K562 (cell line): ENCODE measurements at regions not wholly inside any gene's neighbourhood (a gene's known extent, or its start where the extent isn't known, plus 50 kb on each side); places are given as distances from the start of the nearest gene placed in this dataset.

Experiments
- ATAC-seq: fragments of 200-7000 bp; cut with Tn5 transposase; 3 replicates; pipeline ENCODE4 v1.9.1; 2020; ENCODE audit warnings: moderate library complexity
- BruUV-seq: library from RNA; stranded (reverse); fragments of 400-500 nt; replicated peaks from 2 replicates; lab custom pipeline; 2021; lab: Mats Ljungman, UMichigan
- CTCF ChIA-PET: fragments of 300-600 bp; formaldehyde crosslinking; extraction: SDS; loops from one replicate; lab custom pipeline; 2021; ENCODE audit warnings: low intra/inter-chr PET ratio; lab: Yijun Ruan, JAX
- POLR2A ChIA-PET: fragments of 300-600, 350-650 bp; sonication (Branson Sonifier 250); formaldehyde crosslinking; extraction: SDS; loops from one replicate; lab custom pipeline; 2021; ENCODE audit warnings: antibody characterized with exemption, inconsistent platforms; lab: Yijun Ruan, JAX
- DNase-seq, 4 experiments: peaks; one replicate each; pipeline versions ENCODE4 v3.0.0 to v3.0.0-alpha.2; 2011 to 2018; ENCODE audit warnings: low spot score in 3 of 4, mixed read lengths in 3 of 4; ENCODE audit errors: extremely low read depth in 1 of 4
- FAIRE-seq: peaks from 2 replicates; lab custom pipeline; 2011; peaks lifted over from hg19 to GRCh38; lab: Jason Lieb, UNC
- H2AFZ ChIP-seq: 2 replicates; pipeline ENCODE4 v1.6.0; 2011; ENCODE audit warnings: low read depth, low read length, control low read depth, inconsistent platforms
- H3K27ac ChIP-seq: fragments of 200-600 bp; 3 replicates; pipeline ENCODE4 v1.8.0; 2011; ENCODE audit warnings: low read depth, mild to moderate bottlenecking, control low read depth, inconsistent platforms, low read length, moderate library complexity, mixed read lengths; ENCODE audit errors: extremely low read depth
- H3K27me3 ChIP-seq, 2 experiments: fragments of 300-600 bp in 1 of 2; 2 replicates in 1 of 2; 3 replicates in 1 of 2; pipeline versions ENCODE4 v1.6.0 to v1.8.0; 2011; ENCODE audit warnings: inconsistent platforms in 2 of 2, low read length in 2 of 2, mild to moderate bottlenecking in 1 of 2, mixed read lengths in 1 of 2, moderate library complexity in 1 of 2; ENCODE audit not compliant: control insufficient read depth in 2 of 2, insufficient read depth in 2 of 2
- H3K36me3 ChIP-seq: fragments of 300-600 bp; 3 replicates; pipeline ENCODE4 v1.8.0; 2011; ENCODE audit warnings: mild to moderate bottlenecking, low read length, inconsistent platforms; ENCODE audit not compliant: control insufficient read depth, insufficient read depth
- H3K4me1 ChIP-seq, 2 experiments: fragments of 200-600 bp in 1 of 2; replicated peaks in 1 of 2; 2 replicates in 1 of 2; 3 replicates in 1 of 2; pipeline versions ENCODE4 v1.5.1 to v1.8.0; 2011; ENCODE audit warnings: inconsistent platforms in 2 of 2, low read length in 2 of 2, mild to moderate bottlenecking in 1 of 2, mixed read lengths in 1 of 2, moderate library complexity in 1 of 2; ENCODE audit not compliant: control insufficient read depth in 2 of 2, insufficient read depth in 2 of 2
- H3K4me2 ChIP-seq: 2 replicates; pipeline ENCODE4 v1.6.1; 2011; ENCODE audit warnings: low read length, control low read depth, inconsistent platforms, mixed read lengths; ENCODE audit not compliant: insufficient read depth
- H3K4me3 ChIP-seq: fragments of 200-600 bp; sonication (generic), shearing (Covaris generic); 2 replicates; pipeline ENCODE4 v1.5.1; 2016; ENCODE audit warnings: control low read depth, inconsistent platforms
- H3K79me2 ChIP-seq: fragments of 200-600 bp; 3 replicates; pipeline ENCODE4 v1.8.0; 2011; ENCODE audit warnings: low read length, inconsistent platforms; ENCODE audit not compliant: control insufficient read depth, insufficient read depth
- H3K9ac ChIP-seq, 2 experiments: 2 replicates each; pipeline versions ENCODE4 v1.6.0 to v1.6.1; 2011; ENCODE audit warnings: low read depth in 2 of 2, low read length in 2 of 2, control low read depth in 1 of 2, inconsistent platforms in 1 of 2, mild to moderate bottlenecking in 1 of 2, mixed read lengths in 1 of 2; ENCODE audit not compliant: insufficient read depth in 1 of 2
- H3K9me1 ChIP-seq: one replicate; pipeline ENCODE4 v1.6.0; 2011; ENCODE audit warnings: inconsistent platforms, mild to moderate bottlenecking, low read length, moderate library complexity; ENCODE audit not compliant: control insufficient read depth, insufficient read depth
- H3K9me3 ChIP-seq: replicated peaks from 2 replicates; pipeline ENCODE4 v1.5.1; 2011; ENCODE audit warnings: low read depth, low read length, inconsistent platforms; ENCODE audit not compliant: control insufficient read depth, insufficient read depth
- H4K20me1 ChIP-seq: replicated peaks from 2 replicates; pipeline ENCODE4 v1.6.1; 2011; ENCODE audit warnings: low read length, inconsistent platforms, mixed read lengths; ENCODE audit not compliant: control insufficient read depth, insufficient read depth
- ARHGAP35 ChIP-seq: fragments of 450-650 bp; IDR thresholded peaks from 2 replicates; pipeline ENCODE4 v1.6.1; 2018; ENCODE audit not compliant: partially characterized antibody
- DIDO1 ChIP-seq: fragments of 450-650 bp; IDR thresholded peaks from 2 replicates; pipeline ENCODE4 v1.6.1; 2016; ENCODE audit warnings: low read depth, missing biosample characterization, missing genetic modification characterization
- HMBOX1 ChIP-seq: sonication (generic); IDR thresholded peaks from 2 replicates; pipeline ENCODE4 v1.6.1; 2016
- IRF9 ChIP-seq: fragments of 450-650 bp; IDR thresholded peaks from 2 replicates; pipeline ENCODE4 v1.6.1; 2016; ENCODE audit warnings: missing biosample characterization, missing genetic modification characterization
- MAFG ChIP-seq: fragments of 450-650 bp; conservative IDR thresholded peaks from 2 replicates; pipeline ENCODE4 v1.6.1; 2016; ENCODE audit warnings: missing genetic modification characterization, missing compliant biosample characterization
- NFE2L1 ChIP-seq: fragments of 450-650 bp; IDR thresholded peaks from 2 replicates; pipeline ENCODE4 v1.6.1; 2016; ENCODE audit warnings: missing genetic modification characterization, low read depth, mild to moderate bottlenecking, missing compliant biosample characterization, moderate library complexity, borderline replicate concordance
- NR4A1 ChIP-seq, 2 experiments: fragments of 250-450 bp in 1 of 2; fragments of 450-650 bp in 1 of 2; sonication (Bioruptor Pico) in 1 of 2; IDR thresholded peaks; 2 replicates each; pipeline versions ENCODE4 v1.4.0 to v1.6.1; 2016 to 2020; ENCODE audit warnings: mild to moderate bottlenecking in 2 of 2, missing compliant biosample characterization in 1 of 2, missing genetic modification characterization in 1 of 2, moderate library complexity in 1 of 2
- NRF1 ChIP-seq, 2 experiments: fragments of 450-650 bp; IDR thresholded peaks in 1 of 2; conservative IDR thresholded peaks in 1 of 2; 2 replicates each; pipeline ENCODE4 v1.6.1; 2014; ENCODE audit warnings: mild to moderate bottlenecking in 2 of 2
- RCOR1 ChIP-seq, 2 experiments: IDR thresholded peaks; 2 replicates each; pipeline ENCODE4 v1.6.1; 2012; ENCODE audit warnings: low read depth in 2 of 2, low read length in 2 of 2, borderline replicate concordance in 1 of 2, improper control_type of control experiment in 1 of 2
- SRSF7 ChIP-seq: fragments of 200-400 bp; formaldehyde crosslinking; optimal IDR thresholded peaks from 2 replicates; pipeline ENCODE3; 2017; ENCODE audit warnings: mild to moderate bottlenecking, low read depth, low read length
- TCFL5 ChIP-seq: fragments of 250-450 bp; sonication (Bioruptor Pico); conservative IDR thresholded peaks from 2 replicates; pipeline ENCODE4 v1.6.1; 2021; ENCODE audit warnings: mild to moderate bottlenecking, moderate library complexity, matching md5 sums
- ZBTB9 ChIP-seq: fragments of 450-650 bp; formaldehyde crosslinking; IDR thresholded peaks from 2 replicates; pipeline ENCODE4 v1.4.0; 2020; ENCODE audit warnings: mild to moderate bottlenecking, moderate library complexity
- ZEB2 ChIP-seq: fragments of 450-650 bp; IDR thresholded peaks from 2 replicates; pipeline ENCODE4 v1.6.1; 2016
- ZKSCAN1 ChIP-seq: fragments of 150-350 bp; IDR thresholded peaks from 2 replicates; pipeline ENCODE4 v1.6.1; 2016; ENCODE audit warnings: low read depth, low read length
- ZNF146 ChIP-seq: IDR thresholded peaks from one replicate; pipeline ENCODE4 v1.6.1; 2018; ENCODE audit warnings: missing compliant biosample characterization; ENCODE audit not compliant: unreplicated experiment
- ZNF311 ChIP-seq: fragments of 250-450 bp; sonication (Bioruptor Pico); IDR thresholded peaks from 2 replicates; pipeline ENCODE4 v1.4.0; 2020; ENCODE audit warnings: mild to moderate bottlenecking, moderate library complexity
- WGBS: fragments of 100-300 bp; shearing (Covaris generic); methylation state at CpG from one replicate; pipeline ENCODE4 v1.1.6; 2016; ENCODE audit warnings: low coverage, mixed read lengths; ENCODE audit not compliant: insufficient coverage; ENCODE audit errors: missing lambda C conversion rate; 5-methylcytosine and 5-hydroxymethylcytosine counted together
- in situ Hi-C: fragments of 300-500 bp; cut with MboI; formaldehyde crosslinking; loops from 4 replicates; pipeline ENCODE4 v1.15.0; 2018; ENCODE audit warnings: inconsistent platforms, mixed read lengths
- intact Hi-C: fragments of 100-400 bp; cut with micrococcal nuclease; formaldehyde crosslinking; loops from 2 replicates; pipeline ENCODE4 v1.14.2; 2022

- FAIRE-seq: no peak
- Histone ChIP-seq H3K9ac (no peak overlapping the region), H3K4me3 (no peak overlapping the region)
- no peak for TF ChIP-seq IRF9 (tag)
- TF ChIP-seq NFE2L1 (tag): no peak
- no peak for TF ChIP-seq ZBTB9 (CRISPR knock-in tag)
- TF ChIP-seq MAFG: no peak
- TF ChIP-seq ZKSCAN1: no peak
- TF ChIP-seq ZNF146: no peak
- no peak for TF ChIP-seq TCFL5 (CRISPR knock-in tag)
- TF ChIP-seq NR4A1 (CRISPR knock-in tag; IDR thresholded peaks at IDR 0.05): no peak
- TF ChIP-seq NR4A1 (tag; IDR thresholded peaks at IDR 0.05): no peak
- no peak for TF ChIP-seq ZNF311 (CRISPR knock-in tag)
- TF ChIP-seq RCOR1 (IDR thresholded peaks at IDR 0.05; ENCODE audit: borderline replicate concordance in 1 of 2, low read depth in 2 of 2, low read length in 2 of 2): no peak
- TF ChIP-seq NRF1 (conservative IDR thresholded peaks at IDR 0.05 in 1 of 2, IDR thresholded peaks at IDR 0.05 in 1 of 2): no peak
- TF ChIP-seq DIDO1: no peak
- TF ChIP-seq ZEB2: no peak
- TF ChIP-seq SRSF7: no peak
- no peak for TF ChIP-seq ARHGAP35
- TF ChIP-seq HMBOX1: no peak
- TF ChIP-seq, all 486 proteins: peak for 0
- H3K27me3 ChIP-seq: no peaks in the 10 kb centered on the region
- in situ Hi-C loops: no loop called here
- ATAC-seq (no peak), DNase-seq (no peak)
- H4K20me1 ChIP-seq: no peaks in the 10 kb centered on the region
- intact Hi-C loops: no loop called here
- no peaks in the 10 kb centered on the region for H3K4me1 ChIP-seq
- 6% methylated on average over 5 of the region's 5 CpGs for WGBS
- H3K79me2 ChIP-seq: no peaks in the 10 kb centered on the region
- CTCF ChIA-PET: no interaction called here
- BruUV-seq: no TSS peak
- H3K9me3 ChIP-seq: no peaks in the 10 kb centered on the region
- H3K27ac ChIP-seq: no peak overlapping the region
- H2AFZ ChIP-seq: no peak overlapping the region
- H3K36me3 ChIP-seq: no peaks in the 10 kb centered on the region
- no peak overlapping the region for H3K4me2 ChIP-seq
- POLR2A ChIA-PET: no interaction called here
- no peaks in the 10 kb centered on the region for H3K9me1 ChIP-seq
These were observed 273.3 kb upstream of the ZPLD1 start for GRCh38 chr3:102161384-102162006.
